ENCODE measurements at regions not wholly inside any gene's neighbourhood (a gene's known extent, or its start where the extent isn't known, plus 50 kb on each side); places are given as distances from the start of the nearest gene placed in this dataset.
A peak's percentile ranks its signal among the peaks of the same experiment; 100 is the strongest.
"Not testable (repeated sequence)": the region's sequence is repeated elsewhere in the genome, so short reads cannot be mapped to it uniquely, and the experiment has no call there.

DNA sequence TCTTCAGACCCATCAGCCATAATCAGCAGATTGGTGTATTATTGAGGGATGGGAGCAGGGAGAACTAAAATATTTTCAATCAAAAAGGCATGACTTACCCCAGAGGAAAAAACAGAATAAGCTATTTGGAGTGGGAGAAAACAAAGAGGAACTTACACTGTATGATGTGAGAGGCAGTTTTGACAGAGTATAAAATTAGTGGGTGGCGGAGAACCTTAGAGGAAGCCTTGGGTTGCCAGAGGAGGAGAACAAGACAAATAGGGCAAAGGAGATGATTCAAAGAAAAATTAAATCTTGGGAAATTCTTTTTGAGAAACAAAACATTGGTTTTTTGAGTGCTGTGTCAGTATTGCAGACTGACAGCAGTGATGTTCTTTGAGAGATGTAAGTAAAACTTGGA, 285.0 kb downstream of the C11orf87 start:
- Histone ChIP-seq H3K36me3 (ENCODE audit: control insufficient read depth, insufficient read depth, low read length) (no peaks in the 10 kb centered on the region), H3K4me3 (ENCODE audit: low read depth, low read length) (no peak overlapping the region), H3K27me3 (ENCODE audit: control insufficient read depth, insufficient read depth, low read length) (no peaks in the 10 kb centered on the region)
- no peak for FAIRE-seq
- no peak for DNase-seq (ENCODE audit: low read depth)
- TF ChIP-seq, protein P1, sequence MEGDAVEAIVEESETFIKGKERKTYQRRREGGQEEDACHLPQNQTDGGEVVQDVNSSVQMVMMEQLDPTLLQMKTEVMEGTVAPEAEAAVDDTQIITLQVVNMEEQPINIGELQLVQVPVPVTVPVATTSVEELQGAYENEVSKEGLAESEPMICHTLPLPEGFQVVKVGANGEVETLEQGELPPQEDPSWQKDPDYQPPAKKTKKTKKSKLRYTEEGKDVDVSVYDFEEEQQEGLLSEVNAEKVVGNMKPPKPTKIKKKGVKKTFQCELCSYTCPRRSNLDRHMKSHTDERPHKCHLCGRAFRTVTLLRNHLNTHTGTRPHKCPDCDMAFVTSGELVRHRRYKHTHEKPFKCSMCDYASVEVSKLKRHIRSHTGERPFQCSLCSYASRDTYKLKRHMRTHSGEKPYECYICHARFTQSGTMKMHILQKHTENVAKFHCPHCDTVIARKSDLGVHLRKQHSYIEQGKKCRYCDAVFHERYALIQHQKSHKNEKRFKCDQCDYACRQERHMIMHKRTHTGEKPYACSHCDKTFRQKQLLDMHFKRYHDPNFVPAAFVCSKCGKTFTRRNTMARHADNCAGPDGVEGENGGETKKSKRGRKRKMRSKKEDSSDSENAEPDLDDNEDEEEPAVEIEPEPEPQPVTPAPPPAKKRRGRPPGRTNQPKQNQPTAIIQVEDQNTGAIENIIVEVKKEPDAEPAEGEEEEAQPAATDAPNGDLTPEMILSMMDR (IDR thresholded peaks at IDR 0.05; ENCODE audit: insufficient read depth, low read length, severe bottlenecking): no peak

DNA sequence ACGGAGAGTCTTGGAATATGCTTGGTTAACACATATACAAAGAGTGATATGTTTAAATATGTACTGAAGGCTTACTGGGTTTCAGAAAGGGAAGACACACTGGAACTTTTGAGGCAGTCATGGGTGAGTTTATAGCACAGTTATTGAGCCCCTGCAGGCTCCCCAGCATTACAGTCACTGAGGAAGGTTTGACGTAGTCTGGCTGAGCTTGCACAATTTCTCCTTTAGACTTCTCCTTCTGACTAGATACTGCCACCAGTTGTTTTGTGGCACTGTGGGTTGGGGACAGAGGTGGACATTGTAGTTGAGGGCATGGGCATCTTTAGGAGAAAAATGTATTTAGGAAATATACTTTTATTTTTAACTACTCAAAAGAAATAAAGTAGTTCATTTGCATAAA, 285.4 kb downstream of the C11orf87 start:
- no peak for DNase-seq (ENCODE audit: low read depth)
- TF ChIP-seq, protein P1 (IDR thresholded peaks at IDR 0.05; ENCODE audit: insufficient read depth, low read length, severe bottlenecking): no peak

DNA sequence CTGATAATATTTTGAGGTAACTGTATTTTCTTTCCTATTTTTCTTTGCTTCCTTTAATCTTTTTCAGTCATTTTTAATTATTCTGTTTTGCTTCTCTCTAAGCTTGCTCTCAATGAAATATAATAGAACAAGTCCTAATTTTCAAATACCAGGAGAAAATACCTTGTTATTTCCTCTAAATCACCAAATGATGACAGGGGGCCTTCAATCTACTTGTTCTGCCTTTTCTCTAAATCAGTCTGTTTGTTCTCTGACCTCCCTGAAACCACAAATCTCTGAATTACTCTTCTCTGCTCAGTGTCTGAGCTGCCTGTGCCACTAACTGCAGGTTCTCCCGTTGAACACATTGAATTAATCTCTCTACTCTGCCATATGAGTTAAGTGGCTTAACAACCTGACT, 286.2 kb downstream of the C11orf87 start:
- FAIRE-seq: no peak
- no peak for DNase-seq (ENCODE audit: low read depth)
- H3K36me3 ChIP-seq (ENCODE audit: control insufficient read depth, insufficient read depth, low read length): no peaks in the 10 kb centered on the region
- TF ChIP-seq, protein P1 (IDR thresholded peaks at IDR 0.05; ENCODE audit: insufficient read depth, low read length, severe bottlenecking): no peak
- H3K27me3 ChIP-seq (ENCODE audit: control insufficient read depth, insufficient read depth, low read length): no peaks in the 10 kb centered on the region
- no peak overlapping the region for H3K4me3 ChIP-seq (ENCODE audit: low read depth, low read length)

More for the DNA sequence above, 285.4 kb downstream of the C11orf87 start:
- Histone ChIP-seq H3K4me3 (ENCODE audit: low read depth, low read length) (no peak overlapping the region), H3K27me3 (ENCODE audit: control insufficient read depth, insufficient read depth, low read length) (no peaks in the 10 kb centered on the region), H3K36me3 (ENCODE audit: control insufficient read depth, insufficient read depth, low read length) (no peaks in the 10 kb centered on the region)
- no peak for FAIRE-seq

DNA sequence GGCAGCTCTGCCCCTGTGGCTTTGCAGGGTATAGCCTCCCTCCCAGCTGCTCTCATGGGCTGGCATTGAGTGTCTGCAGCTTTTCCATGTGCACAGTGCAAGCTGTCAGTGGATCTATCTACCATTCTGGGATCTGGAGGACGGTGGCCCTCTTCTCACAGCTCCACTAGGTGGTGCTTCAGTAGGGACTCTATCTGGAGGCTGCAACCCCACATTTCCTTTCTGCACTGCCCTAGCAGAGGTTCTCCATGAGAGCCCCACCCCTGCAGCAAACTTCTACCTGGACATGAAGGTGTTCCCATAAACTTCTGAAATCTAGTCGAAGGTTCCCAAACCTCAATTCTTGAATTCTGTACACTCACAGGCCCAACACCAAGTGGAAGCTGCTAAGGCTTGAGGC, 292.5 kb downstream of the C11orf87 start:
- DNase-seq (ENCODE audit: low read depth); FAIRE-seq; H3K27me3 ChIP-seq (ENCODE audit: control insufficient read depth, insufficient read depth, low read length); H3K4me3 ChIP-seq (ENCODE audit: low read depth, low read length); H3K36me3 ChIP-seq (ENCODE audit: control insufficient read depth, insufficient read depth, low read length): not testable (repeated sequence)

GRCh38 chr11:109715424-109715823, 293.4 kb downstream of the C11orf87 start:
- not testable (repeated sequence) for H3K4me3 ChIP-seq (ENCODE audit: low read depth, low read length); FAIRE-seq; H3K36me3 ChIP-seq (ENCODE audit: control insufficient read depth, insufficient read depth, low read length); DNase-seq (ENCODE audit: low read depth); H3K27me3 ChIP-seq (ENCODE audit: control insufficient read depth, insufficient read depth, low read length)

- TF ChIP-seq, protein P1 (IDR thresholded peaks at IDR 0.05; ENCODE audit: insufficient read depth, low read length, severe bottlenecking): no peak
- Histone ChIP-seq H3K36me3 (ENCODE audit: control insufficient read depth, insufficient read depth, low read length) (no peaks in the 10 kb centered on the region), H3K27me3 (ENCODE audit: control insufficient read depth, insufficient read depth, low read length) (no peaks in the 10 kb centered on the region), H3K4me3 (ENCODE audit: low read depth, low read length) (no peak overlapping the region)
- FAIRE-seq (no peak), DNase-seq (ENCODE audit: low read depth) (peak; percentile 60)
Observed at GRCh38 chr11:109726061-109726460, 304.1 kb downstream of the C11orf87 start.

DNA sequence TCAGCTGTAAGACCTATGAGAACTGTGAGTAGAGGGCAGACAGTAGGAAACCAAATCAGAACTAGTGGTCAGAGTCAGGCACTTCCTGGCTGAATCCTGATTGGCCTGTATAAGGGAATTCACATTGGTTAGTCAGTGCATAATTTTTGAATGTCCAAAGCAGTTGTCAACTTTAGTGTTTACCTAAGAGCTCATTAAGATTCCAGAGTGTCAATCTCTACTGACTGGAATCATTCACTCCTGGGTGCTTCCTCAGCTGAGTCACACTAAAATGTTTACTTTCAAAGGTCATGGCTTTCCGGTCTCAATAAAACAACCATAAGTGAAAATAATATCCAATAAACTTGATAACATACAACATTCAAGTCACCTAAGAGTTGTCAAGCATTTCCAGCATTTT, 306.1 kb downstream of the C11orf87 start:
- DNase-seq (ENCODE audit: low read depth) (peak; percentile 79), FAIRE-seq (no peak)
- TF ChIP-seq, protein P1 (IDR thresholded peaks at IDR 0.05; ENCODE audit: insufficient read depth, low read length, severe bottlenecking): no peak

More for the DNA sequence above, 306.1 kb downstream of the C11orf87 start:
- no peak overlapping the region for H3K4me3 ChIP-seq (ENCODE audit: low read depth, low read length)
- no peaks in the 10 kb centered on the region for H3K36me3 ChIP-seq (ENCODE audit: control insufficient read depth, insufficient read depth, low read length)
- no peaks in the 10 kb centered on the region for H3K27me3 ChIP-seq (ENCODE audit: control insufficient read depth, insufficient read depth, low read length)
